Cerebellar nuclear complex (tissue), 1 donor: ENCODE measurements at regions not wholly inside any gene's neighbourhood (a gene's known extent, or its start where the extent isn't known, plus 50 kb on each side); places are given as distances from the start of the nearest gene placed in this dataset.

Experiments used
- DNase-seq, 2 experiments: peaks; one replicate each; lab custom pipeline; 2025; lab: John Stamatoyannopoulos, UW

DNA sequence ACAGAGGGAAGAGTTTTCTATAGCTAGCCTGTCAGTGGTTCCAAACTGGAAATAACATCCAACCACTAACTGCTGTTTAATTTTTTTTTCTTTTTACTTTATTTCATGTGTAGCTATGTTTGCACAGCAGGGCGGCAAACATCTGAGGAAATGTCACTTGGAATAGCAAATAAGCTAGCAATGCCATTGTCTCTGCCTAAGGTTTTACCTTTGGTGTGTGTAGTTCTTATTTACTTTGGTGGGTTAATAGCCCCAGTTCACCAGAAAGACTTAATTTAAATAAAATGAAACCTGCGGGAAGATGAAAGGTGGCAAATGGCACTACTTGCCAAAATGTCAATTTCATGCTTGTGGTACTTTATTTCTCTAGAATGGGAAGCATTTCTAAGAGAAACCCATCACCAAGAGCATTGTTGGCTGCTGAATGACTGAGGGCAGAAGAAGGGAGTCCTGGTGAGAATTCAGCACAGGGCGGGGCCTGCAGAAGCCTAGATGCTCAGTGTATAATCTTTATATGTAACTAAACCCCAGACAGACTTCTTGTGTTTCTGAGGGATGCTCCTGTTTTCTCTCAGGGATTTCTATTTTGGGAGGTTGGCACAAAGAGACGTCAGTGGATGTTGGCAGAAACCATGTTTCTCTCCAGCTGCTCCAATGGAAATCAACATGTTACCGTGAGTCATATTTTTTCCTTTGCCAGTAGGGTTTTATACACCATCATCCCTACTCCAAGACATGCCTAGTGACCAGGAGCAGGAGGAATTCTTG is 300.4 kb upstream of the NT5C1B start:
- DNase-seq: no peak

GRCh38 chr2:18885457-18885856 is 296.1 kb upstream of the NT5C1B start:
- no peak for DNase-seq

DNA sequence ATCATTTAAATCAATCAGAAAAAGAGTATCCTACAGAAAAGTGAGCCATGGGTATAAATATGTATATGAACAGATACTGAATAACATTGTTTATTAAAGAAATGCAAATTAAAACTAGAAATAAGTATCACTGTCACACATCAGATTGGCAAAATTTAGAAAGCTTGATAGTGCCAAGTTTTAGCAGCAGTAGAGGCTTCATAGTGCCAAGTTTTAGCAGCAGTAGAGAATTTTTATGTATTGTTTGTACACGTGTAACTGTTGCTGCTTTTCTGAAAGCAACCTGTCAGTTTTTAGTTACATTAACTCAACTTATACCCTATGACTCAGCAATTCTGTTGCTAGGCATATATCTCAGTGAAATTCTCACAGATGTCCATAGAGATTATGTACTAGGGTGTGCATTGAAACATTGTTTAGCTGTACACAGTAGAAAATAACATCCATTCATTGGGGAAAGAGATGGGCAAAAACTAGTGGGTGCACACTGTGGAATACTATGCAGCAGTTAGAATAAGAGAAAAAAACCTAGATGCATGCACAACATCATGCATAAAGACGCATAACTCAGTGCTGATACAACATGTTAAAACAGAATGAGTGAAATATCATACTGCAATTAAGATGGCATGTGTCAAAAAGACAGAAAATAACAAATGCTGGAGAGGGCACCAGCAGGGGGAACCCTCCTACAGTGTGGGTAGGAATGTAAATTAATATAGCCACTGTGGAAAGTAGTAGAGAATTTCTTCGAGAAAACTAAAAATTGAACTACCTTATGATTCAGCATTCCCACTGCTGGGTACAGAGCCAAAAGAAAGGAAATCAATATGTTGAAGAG is 294.5 kb upstream of the NT5C1B start:
- no peak for DNase-seq

GRCh38 chr2:18871430-18871829 is 282.1 kb upstream of the NT5C1B start:
- no peak for DNase-seq

GRCh38 chr2:18870307-18870706 is 280.9 kb upstream of the NT5C1B start:
- no peak for DNase-seq

DNA sequence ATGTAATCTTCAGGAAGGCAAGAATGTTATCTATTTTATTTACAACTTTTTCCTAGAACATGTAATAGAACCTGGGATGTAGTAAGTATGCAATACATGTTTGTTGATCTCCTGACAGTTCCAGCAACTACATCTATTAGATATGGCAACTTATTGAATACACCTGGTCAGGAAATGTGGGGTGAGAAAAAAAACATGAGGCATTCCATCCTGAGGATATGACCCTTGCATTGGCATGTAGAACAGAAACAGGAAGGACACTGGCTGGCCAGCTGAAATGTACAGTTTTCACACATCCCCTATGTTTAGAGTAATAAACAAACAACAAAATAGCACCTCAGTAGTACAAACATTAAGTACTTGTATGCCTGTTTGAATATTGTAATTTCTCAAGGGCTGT is 272.6 kb upstream of the NT5C1B start:
- DNase-seq: no peak

DNA sequence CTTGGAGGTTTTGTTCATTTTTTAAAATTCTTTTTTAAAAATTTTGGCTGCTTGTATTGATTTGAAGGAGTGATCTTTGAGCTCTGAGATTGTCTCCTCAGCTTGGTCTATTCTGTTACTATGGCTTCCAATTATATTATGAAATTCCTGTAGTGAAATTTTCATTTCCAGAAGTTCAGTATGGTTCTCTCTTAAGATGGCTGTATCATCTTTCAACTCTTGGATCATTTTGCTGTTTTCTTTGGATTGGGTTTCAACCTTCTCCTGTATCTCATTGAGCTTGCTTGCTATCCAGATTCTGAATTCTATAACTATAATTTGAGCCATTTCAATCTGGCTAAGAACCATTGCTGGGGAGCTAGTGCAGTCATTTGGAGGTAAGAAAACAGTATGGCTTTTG is 270.8 kb upstream of the NT5C1B start:
- no peak for DNase-seq

DNA sequence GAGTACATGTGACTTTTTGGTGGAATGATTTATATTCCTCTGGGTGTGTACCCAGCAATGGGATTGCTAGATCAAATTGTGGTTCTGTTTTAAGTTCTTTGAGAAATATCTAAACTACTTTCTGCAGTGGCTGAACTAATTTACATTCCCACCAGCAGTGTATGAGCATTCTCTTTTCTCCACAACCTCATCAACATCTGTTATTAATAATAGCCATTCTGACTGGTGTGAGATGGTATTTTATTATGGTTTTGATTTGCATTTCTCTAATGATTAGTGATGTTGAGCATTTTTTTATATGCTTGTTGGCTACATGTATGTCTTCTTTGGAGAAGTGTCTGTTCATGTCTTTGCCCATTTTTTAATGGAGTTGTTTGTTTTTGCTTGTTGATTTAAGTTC is 267.4 kb upstream of the NT5C1B start:
- DNase-seq: no peak

DNA sequence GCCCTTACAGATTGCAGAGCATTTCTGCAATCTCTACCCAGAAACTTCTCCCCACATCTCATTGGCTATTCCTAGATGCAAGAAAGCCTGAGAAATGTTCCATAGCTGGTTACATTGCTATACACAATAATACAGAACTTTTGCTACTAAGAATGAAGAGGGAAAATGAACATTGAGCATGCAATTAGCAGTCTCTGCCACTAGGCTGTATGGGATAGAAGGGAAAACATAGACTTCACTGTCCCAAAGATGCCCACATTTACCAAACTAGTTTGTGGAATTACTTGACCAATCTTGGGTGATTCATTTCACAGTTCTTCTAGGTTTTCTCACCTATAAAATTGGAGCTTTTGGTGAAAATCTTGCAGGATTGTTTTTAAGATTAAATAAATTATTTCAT is 265.7 kb upstream of the NT5C1B start:
- DNase-seq: no peak

- no peak for DNase-seq
Measured at GRCh38 chr2:18849841-18850578, 260.6 kb upstream of the NT5C1B start.

DNA sequence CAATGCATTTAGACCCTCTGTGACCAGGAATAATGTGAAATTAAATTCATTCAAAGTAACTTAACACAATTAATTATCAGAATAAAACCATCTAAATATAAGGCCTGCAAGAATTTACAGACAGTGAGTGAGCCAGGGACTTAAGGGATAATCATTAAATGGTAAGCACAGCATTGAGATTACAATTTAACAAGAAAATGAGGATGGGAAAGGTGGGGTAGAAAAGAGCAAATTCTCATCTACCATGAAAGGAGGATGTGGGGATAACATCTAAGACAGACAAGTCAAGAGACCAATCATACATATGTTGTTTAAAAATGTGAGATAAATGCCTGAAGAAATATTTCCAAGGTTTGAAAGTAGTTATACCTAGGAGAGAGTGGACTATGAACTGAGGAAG is 259.3 kb upstream of the NT5C1B start:
- DNase-seq: no peak

DNA sequence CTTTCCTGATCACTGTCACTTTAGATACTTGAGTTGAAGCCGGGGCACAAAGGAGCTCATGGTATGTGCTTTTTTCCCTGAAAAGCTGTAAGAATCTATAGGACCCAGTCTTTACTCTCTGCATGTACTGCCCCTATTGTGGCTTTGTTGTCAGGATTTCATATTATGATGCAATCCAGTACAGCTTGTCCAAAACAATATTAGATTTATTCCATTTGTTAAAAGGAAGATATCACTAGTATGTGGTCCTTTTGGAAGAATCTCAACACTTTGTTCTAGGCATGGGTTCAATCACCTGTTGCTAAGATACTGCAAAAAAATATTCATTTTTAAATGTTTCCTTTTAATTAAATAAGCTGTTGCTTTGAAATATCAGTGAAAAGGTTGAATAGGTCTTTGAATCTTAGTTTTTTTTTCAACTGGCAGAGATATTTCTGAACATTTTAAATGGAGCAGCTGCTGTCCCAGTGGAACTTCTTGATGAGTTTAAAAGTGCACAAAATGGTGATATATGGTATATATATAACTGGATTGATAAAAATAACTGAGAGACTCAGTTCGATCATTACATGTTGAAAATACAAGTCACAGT is 256.6 kb upstream of the NT5C1B start:
- DNase-seq: no peak

DNA sequence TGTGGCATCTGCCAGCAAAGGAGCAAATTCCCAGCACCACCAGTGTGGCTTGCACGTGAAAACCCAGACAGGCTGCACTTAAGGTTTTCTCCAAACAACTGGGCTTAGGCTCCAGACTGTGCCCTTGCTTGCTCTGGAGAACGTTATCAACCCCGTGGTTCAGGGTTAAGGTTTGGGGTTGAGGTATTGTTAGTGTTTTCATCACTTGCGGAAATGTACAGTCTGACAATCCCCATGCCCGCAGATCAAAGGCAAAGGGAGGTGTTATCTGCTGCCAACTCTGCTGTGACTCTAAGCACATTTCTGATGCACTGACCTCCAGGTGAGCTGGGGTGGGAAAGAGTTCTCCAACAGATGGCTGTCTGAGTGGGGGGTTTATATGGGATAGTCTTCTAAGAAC is 253.5 kb upstream of the NT5C1B start:
- DNase-seq: no peak

DNA sequence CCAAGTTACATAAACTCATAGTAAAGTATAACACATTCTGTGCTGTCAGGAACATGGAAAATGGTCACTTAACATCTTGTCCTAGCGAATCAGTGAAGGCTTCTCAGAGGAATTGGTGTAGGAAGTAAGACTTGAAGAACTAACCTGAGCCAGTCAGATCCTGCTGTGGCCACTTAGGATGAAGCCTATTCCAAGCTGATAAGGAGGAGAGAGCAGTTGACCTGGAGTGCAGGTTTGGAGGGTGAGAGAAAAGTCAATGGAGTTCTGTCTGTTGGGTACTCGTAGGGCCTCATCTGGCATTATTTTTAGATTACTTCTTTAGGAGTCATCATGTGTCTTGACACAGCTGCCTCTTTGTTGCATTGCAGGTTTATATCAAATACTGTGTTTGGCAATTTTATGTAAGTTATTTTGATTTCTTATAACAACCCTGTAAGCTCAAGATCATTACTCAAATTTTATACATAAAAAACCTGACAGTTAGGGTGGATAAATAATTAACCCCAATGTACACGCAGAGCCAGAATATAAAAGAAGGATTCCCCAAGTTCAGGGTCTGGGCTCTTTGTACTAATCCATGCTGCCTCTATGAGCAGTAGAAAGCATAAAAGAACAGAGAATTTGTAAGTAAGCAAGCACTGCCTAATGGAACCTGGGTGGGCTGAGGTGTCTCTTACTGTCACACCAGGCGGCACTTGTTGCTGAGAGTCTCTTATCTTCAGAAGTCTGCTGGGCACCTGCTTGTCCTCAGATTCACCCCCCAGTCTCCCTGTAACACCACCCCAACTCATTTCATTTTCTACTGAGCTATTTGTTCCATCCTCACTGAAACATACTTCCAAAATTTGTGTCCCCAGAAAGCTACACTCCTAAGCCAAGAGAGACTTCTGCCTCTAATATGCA is 252.1 kb upstream of the NT5C1B start:
- DNase-seq: no peak

DNA sequence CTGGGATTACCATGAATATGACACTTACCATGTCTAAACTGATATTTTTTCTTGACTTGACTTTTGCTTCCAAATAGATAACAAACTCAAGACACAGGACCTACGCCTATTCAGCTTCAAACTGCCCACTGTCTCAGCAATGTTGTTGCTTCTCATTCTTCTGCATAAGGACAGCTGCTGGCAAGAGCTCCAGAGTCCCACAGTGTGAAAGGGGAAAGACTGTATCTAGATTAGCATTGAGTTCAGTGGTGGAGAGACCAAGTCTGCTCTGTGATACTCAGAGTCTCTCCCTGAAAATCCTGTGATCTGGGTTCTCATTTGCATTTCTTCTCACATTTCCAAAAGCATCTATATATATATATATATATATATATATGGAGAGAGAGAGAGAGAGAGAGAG is 247.9 kb upstream of the NT5C1B start:
- no peak for DNase-seq

DNA sequence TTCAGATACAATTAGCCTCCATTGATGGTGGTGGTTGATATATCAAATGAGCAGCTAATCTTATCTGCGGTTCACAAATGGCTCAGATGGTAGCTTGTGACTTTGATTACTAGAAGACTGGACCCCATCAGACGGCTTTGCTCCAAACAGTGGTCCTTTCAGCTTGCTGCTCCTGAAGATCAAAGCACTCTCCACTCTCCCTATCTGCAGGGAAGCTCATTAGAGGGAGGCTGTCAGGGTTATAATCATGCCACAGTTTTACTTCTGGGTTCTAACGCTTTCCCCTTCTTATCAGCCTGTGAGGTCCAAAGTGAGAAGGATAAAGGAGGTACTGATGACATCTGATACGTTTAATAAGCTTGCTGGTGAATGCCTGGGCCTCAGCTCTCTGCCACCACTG is 247.1 kb upstream of the NT5C1B start:
- no peak for DNase-seq

DNA sequence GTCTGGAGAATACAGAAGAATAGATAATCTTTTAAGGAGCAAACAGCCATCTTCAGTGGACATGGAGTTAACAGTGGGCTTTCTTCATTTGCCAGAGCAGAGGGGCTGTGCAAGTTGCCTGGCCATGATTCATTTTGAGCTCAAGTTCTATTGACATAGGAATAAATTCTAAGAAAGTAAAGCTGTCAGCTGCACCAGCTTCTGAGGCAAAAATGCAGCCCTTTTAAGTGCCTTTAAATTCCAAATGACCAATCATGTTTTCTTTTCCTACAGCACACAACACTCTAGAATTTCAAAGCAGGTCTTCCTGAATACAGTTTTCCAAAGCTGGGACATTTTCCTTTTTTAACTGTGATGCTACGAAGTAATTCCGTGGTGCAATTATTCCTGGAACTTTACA is 246.4 kb upstream of the NT5C1B start:
- DNase-seq: no peak

GRCh38 chr2:18834341-18834740 is 245.0 kb upstream of the NT5C1B start:
- no peak for DNase-seq

- no peak for DNase-seq
Measured at GRCh38 chr2:18833941-18834340, 244.6 kb upstream of the NT5C1B start.

- no peak for DNase-seq
Measured at GRCh38 chr2:18831916-18832510, 242.6 kb upstream of the NT5C1B start.

GRCh38 chr2:18830962-18831361 is 241.6 kb upstream of the NT5C1B start:
- DNase-seq: no peak
